ENCODE measurements at regions not wholly inside any gene's neighbourhood (a gene's known extent, or its start where the extent isn't known, plus 50 kb on each side); places are given as distances from the start of the nearest gene placed in this dataset.

GRCh38 chr12:131589966-131590365 is 120.9 kb upstream of the SFSWAP start:
- TF ChIP-seq L3MBTL2 (conservative IDR thresholded peaks at IDR 0.05) (no peak), ELF4 (IDR thresholded peaks at IDR 0.05) (no peak), FOXM1 (IDR thresholded peaks at IDR 0.05; ENCODE audit: borderline replicate concordance) (no peak), SP1 (IDR thresholded peaks at IDR 0.05) (no peak), HDGF (IDR thresholded peaks at IDR 0.05; ENCODE audit: borderline replicate concordance) (no peak), NFRKB (IDR thresholded peaks at IDR 0.05) (no peak), SUZ12 (IDR thresholded peaks at IDR 0.05) (no peak), FOXA1 (IDR thresholded peaks at IDR 0.05) (no peak), ZNF384 (IDR thresholded peaks at IDR 0.05) (no peak), BHLHE40 (IDR thresholded peaks at IDR 0.05; ENCODE audit: borderline replicate concordance) (no peak), ARNT (IDR thresholded peaks at IDR 0.05) (no peak), LEF1 (IDR thresholded peaks at IDR 0.05; ENCODE audit: borderline replicate concordance) (no peak), PKNOX1 (IDR thresholded peaks at IDR 0.05) (no peak), TARDBP (IDR thresholded peaks at IDR 0.05) (no peak)
